CD14-positive monocyte (primary cell): ENCODE measurements at regions not wholly inside any gene's neighbourhood (a gene's known extent, or its start where the extent isn't known, plus 50 kb on each side); places are given as distances from the start of the nearest gene placed in this dataset.

Experiments used
- DNase-seq, 3 donors: peaks; one replicate each; pipeline ENCODE4 v3.0.0-alpha.2; 2011 to 2022
- H2AFZ ChIP-seq: 2 replicates; pipeline ENCODE4 v1.6.0; 2012; ENCODE audit warnings: mild to moderate bottlenecking, low read depth, low read length, inconsistent platforms; ENCODE audit not compliant: insufficient read depth, poor library complexity, severe bottlenecking
- H3K27ac ChIP-seq, 2 donors: 1 replicate in 1 of 2; 2 replicates in 1 of 2; pipeline ENCODE4 v1.5.1; 2012 to 2013; ENCODE audit warnings: low read length in 2 of 2, control low read depth in 1 of 2, inconsistent platforms in 1 of 2, low read depth in 1 of 2, mild to moderate bottlenecking in 1 of 2
- H3K27me3 ChIP-seq, 2 donors: one replicate each; pipeline versions ENCODE4 v1.6.0 to v1.6.1; 2011 to 2013; ENCODE audit warnings: low read length in 2 of 2; ENCODE audit not compliant: control insufficient read depth in 2 of 2, insufficient read depth in 2 of 2
- H3K36me3 ChIP-seq, 2 donors: replicated peaks in 1 of 2; 1 replicate in 1 of 2; 2 replicates in 1 of 2; pipeline versions ENCODE4 v1.5.1 to v1.6.1; 2012 to 2013; ENCODE audit warnings: low read length in 2 of 2, control low read depth in 1 of 2, inconsistent platforms in 1 of 2, mild to moderate bottlenecking in 1 of 2; ENCODE audit not compliant: insufficient read depth in 2 of 2, control insufficient read depth in 1 of 2
- H3K4me1 ChIP-seq, 2 donors: 1 replicate in 1 of 2; 2 replicates in 1 of 2; pipeline versions ENCODE4 v1.5.1 to v1.6.1; 2012 to 2013; ENCODE audit warnings: low read length in 2 of 2, control low read depth in 1 of 2, inconsistent platforms in 1 of 2, mild to moderate bottlenecking in 1 of 2, moderate library complexity in 1 of 2; ENCODE audit not compliant: insufficient read depth in 2 of 2, control insufficient read depth in 1 of 2
- H3K4me2 ChIP-seq: replicated peaks from 2 replicates; pipeline ENCODE3; 2012; ENCODE audit warnings: low read length, moderate library complexity, mild to moderate bottlenecking; ENCODE audit not compliant: poor library complexity, severe bottlenecking; ENCODE audit errors: extremely low read depth
- H3K4me3 ChIP-seq, 3 experiments: fragments of 200-600 bp in 1 of 3; sonication (generic) in 1 of 3; replicated peaks in 1 of 3; 1 replicate in 2 of 3; 2 replicates in 1 of 3; pipeline ENCODE4 v1.5.1; 2011 to 2013; ENCODE audit warnings: low read length in 3 of 3, mild to moderate bottlenecking in 3 of 3, control low read depth in 2 of 3, low read depth in 2 of 3, inconsistent platforms in 1 of 3, moderate library complexity in 1 of 3
- H3K79me2 ChIP-seq: 2 replicates; pipeline ENCODE4 v1.6.0; 2012; ENCODE audit warnings: mild to moderate bottlenecking, control low read depth, inconsistent platforms, low read length, moderate library complexity; ENCODE audit not compliant: insufficient read depth
- H3K9ac ChIP-seq: 2 replicates; pipeline ENCODE4 v1.6.0; 2017; ENCODE audit warnings: low read length, mild to moderate bottlenecking; ENCODE audit not compliant: insufficient read depth, poor library complexity, severe bottlenecking
- H3K9me3 ChIP-seq, 2 donors: replicated peaks in 1 of 2; 1 replicate in 1 of 2; 2 replicates in 1 of 2; pipeline versions ENCODE4 v1.5.1 to v1.6.1; 2012 to 2013; ENCODE audit warnings: low read length in 2 of 2, control low read depth in 1 of 2; ENCODE audit not compliant: control insufficient read depth in 1 of 2, insufficient read depth in 1 of 2
- H4K20me1 ChIP-seq: 2 replicates; pipeline ENCODE4 v1.6.0; 2012; ENCODE audit warnings: mild to moderate bottlenecking, low read length, control low read depth, moderate library complexity; ENCODE audit not compliant: insufficient read depth
- H3K27ac Mint-ChIP-seq, 7 donors: one replicate each; pipeline ENCODE4 v1.8.0; 2020; ENCODE audit warnings: mild to moderate bottlenecking in 7 of 7, mixed read lengths in 7 of 7, moderate library complexity in 6 of 7, inconsistent platforms in 2 of 7
- H3K27me3 Mint-ChIP-seq, 3 donors: one replicate each; pipeline ENCODE4 v1.8.0; 2021 to 2022; ENCODE audit warnings: low read depth in 3 of 3, mild to moderate bottlenecking in 3 of 3, mixed read lengths in 3 of 3, moderate library complexity in 3 of 3, inconsistent platforms in 1 of 3
- H3K36me3 Mint-ChIP-seq, 2 donors: one replicate each; pipeline ENCODE4 v1.8.0; 2020; ENCODE audit warnings: mixed read lengths in 2 of 2, inconsistent platforms in 1 of 2, mild to moderate bottlenecking in 1 of 2
- H3K4me1 Mint-ChIP-seq: one replicate; pipeline ENCODE4 v1.8.0; 2020; ENCODE audit warnings: mild to moderate bottlenecking, mixed read lengths
- H3K4me3 Mint-ChIP-seq, 2 donors: one replicate each; pipeline ENCODE4 v1.8.0; 2020; ENCODE audit warnings: mild to moderate bottlenecking in 2 of 2, mixed read lengths in 2 of 2, moderate library complexity in 1 of 2
- H3K9me3 Mint-ChIP-seq, 7 donors: one replicate each; pipeline ENCODE4 v1.8.0; 2020 to 2022; ENCODE audit warnings: mixed read lengths in 7 of 7, mild to moderate bottlenecking in 6 of 7, moderate library complexity in 6 of 7, inconsistent platforms in 2 of 7
- WGBS: methylation state at CpG from one replicate; pipeline ENCODE4 v1.1.5; 2013; ENCODE audit warnings: missing lambda C conversion rate; ENCODE audit not compliant: insufficient coverage; 5-methylcytosine and 5-hydroxymethylcytosine counted together
- intact Hi-C, 2 donors: fragments of 100-400 bp; cut with micrococcal nuclease; formaldehyde crosslinking; loops; one replicate each; pipeline versions ENCODE4 v1.15.0 to v1.15.1; 2023
- TF ChIP-seq, protein P1 (sequence below): fragments of 200-600 bp; IDR thresholded peaks from one replicate; pipeline ENCODE4 v1.8.0; 2022; ENCODE audit warnings: antibody characterized with exemption, mild to moderate bottlenecking

DNA sequence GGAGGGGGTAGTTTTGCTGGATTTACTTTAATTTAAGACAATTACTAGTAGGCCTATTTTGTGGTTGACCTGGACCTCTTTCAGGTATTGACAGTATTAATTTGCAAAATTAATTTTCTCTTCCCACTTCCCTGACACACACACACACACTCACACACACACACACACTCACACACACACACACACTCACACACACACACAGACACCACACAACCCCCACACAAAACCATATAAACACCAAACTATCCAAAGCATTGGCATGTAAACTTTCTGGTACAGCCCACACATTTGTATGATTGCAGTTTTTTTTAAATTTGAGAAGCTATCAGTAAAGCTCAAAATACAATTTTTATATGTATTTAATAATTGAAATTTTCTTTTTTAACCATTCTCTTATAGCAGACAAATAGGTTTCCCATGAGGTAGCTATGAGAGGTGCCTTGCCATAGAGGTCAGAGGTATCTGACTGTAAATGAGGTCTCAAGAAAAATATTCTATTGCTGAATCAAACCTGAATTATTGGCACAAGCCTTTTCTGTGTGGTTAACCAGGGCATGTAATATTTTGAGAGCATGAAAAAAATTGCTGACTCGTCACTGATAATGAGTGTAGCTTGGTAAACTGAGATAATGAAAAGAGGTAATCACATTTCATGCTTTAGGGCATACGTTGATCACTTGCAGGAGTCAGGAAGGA, 306.5 kb downstream of the GATA3 start:
- Histone ChIP-seq H3K27ac (no peak overlapping the region), H3K79me2 (no peaks in the 10 kb centered on the region), H3K4me1 (no peaks in the 10 kb centered on the region), H2AFZ (no peak overlapping the region), H3K36me3 (no peaks in the 10 kb centered on the region), H3K4me3 (no peak overlapping the region), H3K9ac (no peak overlapping the region), H3K9me3 (no peaks in the 10 kb centered on the region), H4K20me1 (no peaks in the 10 kb centered on the region), H3K27me3 (no peaks in the 10 kb centered on the region), H3K4me2 (no peak overlapping the region)
- H3K9me3 Mint-ChIP-seq: peaks cover 0 to 3% (median 2%) of the 10 kb centered on the region in 7 donors
- H3K36me3 Mint-ChIP-seq: no peaks in the 10 kb centered on the region
- TF ChIP-seq, protein P1, sequence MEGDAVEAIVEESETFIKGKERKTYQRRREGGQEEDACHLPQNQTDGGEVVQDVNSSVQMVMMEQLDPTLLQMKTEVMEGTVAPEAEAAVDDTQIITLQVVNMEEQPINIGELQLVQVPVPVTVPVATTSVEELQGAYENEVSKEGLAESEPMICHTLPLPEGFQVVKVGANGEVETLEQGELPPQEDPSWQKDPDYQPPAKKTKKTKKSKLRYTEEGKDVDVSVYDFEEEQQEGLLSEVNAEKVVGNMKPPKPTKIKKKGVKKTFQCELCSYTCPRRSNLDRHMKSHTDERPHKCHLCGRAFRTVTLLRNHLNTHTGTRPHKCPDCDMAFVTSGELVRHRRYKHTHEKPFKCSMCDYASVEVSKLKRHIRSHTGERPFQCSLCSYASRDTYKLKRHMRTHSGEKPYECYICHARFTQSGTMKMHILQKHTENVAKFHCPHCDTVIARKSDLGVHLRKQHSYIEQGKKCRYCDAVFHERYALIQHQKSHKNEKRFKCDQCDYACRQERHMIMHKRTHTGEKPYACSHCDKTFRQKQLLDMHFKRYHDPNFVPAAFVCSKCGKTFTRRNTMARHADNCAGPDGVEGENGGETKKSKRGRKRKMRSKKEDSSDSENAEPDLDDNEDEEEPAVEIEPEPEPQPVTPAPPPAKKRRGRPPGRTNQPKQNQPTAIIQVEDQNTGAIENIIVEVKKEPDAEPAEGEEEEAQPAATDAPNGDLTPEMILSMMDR: no peak
- no peak overlapping the region for H3K4me3 Mint-ChIP-seq
- no peak for DNase-seq
- H3K4me1 Mint-ChIP-seq: peaks cover 2% of the 10 kb centered on the region
- peaks cover 1 to 3% (median 3%) of the 10 kb centered on the region in 3 donors for H3K27me3 Mint-ChIP-seq
- intact Hi-C loops: no loop called here
- no peak overlapping the region for H3K27ac Mint-ChIP-seq
- WGBS: 100% methylated on average over 1 of the region's 2 CpGs

DNA sequence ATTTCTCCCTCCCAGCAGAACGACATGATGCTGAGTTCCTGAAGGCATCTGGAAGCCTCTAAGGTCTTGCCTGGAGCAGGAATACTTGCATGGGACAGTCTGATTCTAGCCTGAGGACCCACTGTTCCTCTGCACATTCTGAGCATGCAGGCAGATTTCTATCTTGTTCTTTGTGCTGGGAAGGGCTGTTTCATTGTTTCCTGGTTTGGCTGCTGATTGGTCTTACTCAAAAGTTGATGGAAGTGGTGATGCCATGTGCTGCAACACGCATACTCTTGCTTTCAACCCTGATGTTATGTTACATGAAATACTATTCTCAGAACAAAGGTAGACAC, 307.0 kb downstream of the GATA3 start:
- H3K36me3 Mint-ChIP-seq: no peaks in the 10 kb centered on the region
- H3K4me1 Mint-ChIP-seq: peaks cover 2% of the 10 kb centered on the region
- no peaks in the 10 kb centered on the region for H3K79me2 ChIP-seq
- H3K27me3 ChIP-seq: no peaks in the 10 kb centered on the region
- H3K36me3 ChIP-seq: no peaks in the 10 kb centered on the region
- TF ChIP-seq, protein P1: no peak
- no peak overlapping the region for H3K27ac ChIP-seq
- peaks cover 0 to 2% (median 1%) of the 10 kb centered on the region in 7 donors for H3K9me3 Mint-ChIP-seq
- intact Hi-C loops: no loop called here
- no peak overlapping the region for H3K27ac Mint-ChIP-seq
- WGBS: 78% methylated on average over 1 of the region's 2 CpGs
- no peaks in the 10 kb centered on the region for H3K4me1 ChIP-seq
- H3K9ac ChIP-seq: no peak overlapping the region
- no peak overlapping the region for H3K4me2 ChIP-seq
- DNase-seq: no peak
- no peaks in the 10 kb centered on the region for H3K9me3 ChIP-seq
- no peak overlapping the region for H3K4me3 Mint-ChIP-seq
- no peaks in the 10 kb centered on the region for H4K20me1 ChIP-seq
- peaks cover 1 to 3% (median 1%) of the 10 kb centered on the region in 3 donors for H3K27me3 Mint-ChIP-seq
- H3K4me3 ChIP-seq: no peak overlapping the region
- no peak overlapping the region for H2AFZ ChIP-seq
